ENCODE measurements at regions not wholly inside any gene's neighbourhood (a gene's known extent, or its start where the extent isn't known, plus 50 kb on each side); places are given as distances from the start of the nearest gene placed in this dataset.

GRCh38 chr4:11106759-11107158, 321.9 kb downstream of the HS3ST1 start:
- Histone ChIP-seq H3K4me2 (no peak overlapping the region), H2AFZ (no peak overlapping the region), H3K9me3 (ENCODE audit: insufficient read depth, low read depth) (no peaks in the 10 kb centered on the region), H3K27ac (no peak overlapping the region), H3K9me2 (ENCODE audit: insufficient read depth) (no peaks in the 10 kb centered on the region), H4K20me1 (ENCODE audit: insufficient read depth) (no peaks in the 10 kb centered on the region), H3F3A (ENCODE audit: insufficient read depth, low read depth) (no peaks in the 10 kb centered on the region), H3K27me3 (ENCODE audit: insufficient read depth, low read depth) (no peaks in the 10 kb centered on the region), H3K4me1 (replicated peaks; ENCODE audit: insufficient read depth) (no peaks in the 10 kb centered on the region), H3K36me3 (ENCODE audit: low read depth) (no peaks in the 10 kb centered on the region), H3K79me2 (ENCODE audit: low read depth) (no peaks in the 10 kb centered on the region), H3K4me3 (no peak overlapping the region)
- intact Hi-C loops (cut with micrococcal nuclease; ENCODE audit: unreplicated experiment), result no loop called here
- DNase-seq, result no peak
- no TSS peak for BruUV-seq (replicated peaks)
- no peak for TF ChIP-seq CTCF (conservative IDR thresholded peaks at IDR 0.05)
- TF ChIP-seq EZH2 (IDR thresholded peaks at IDR 0.05; ENCODE audit: low read depth), result no peak
- POLR2A ChIA-PET (ENCODE audit: unreplicated experiment), result no interaction called here
- CTCF ChIA-PET, result no interaction called here

- H4K20me1 ChIP-seq (ENCODE audit: insufficient read depth), result no peaks in the 10 kb centered on the region
- no peak overlapping the region for H3K27ac ChIP-seq
- TF ChIP-seq CTCF (conservative IDR thresholded peaks at IDR 0.05) (no peak), EZH2 (IDR thresholded peaks at IDR 0.05; ENCODE audit: low read depth) (no peak)
- POLR2A ChIA-PET (ENCODE audit: unreplicated experiment), result no interaction called here
- CTCF ChIA-PET, result no interaction called here
- DNase-seq, result no peak
- H3K4me2 ChIP-seq, result no peak overlapping the region
- H3K4me3 ChIP-seq, result no peak overlapping the region
- no TSS peak for BruUV-seq (replicated peaks)
- H3K9me3 ChIP-seq (ENCODE audit: insufficient read depth, low read depth), result no peaks in the 10 kb centered on the region
- no peaks in the 10 kb centered on the region for H3K36me3 ChIP-seq (ENCODE audit: low read depth)
- H2AFZ ChIP-seq, result no peak overlapping the region
- H3K27me3 ChIP-seq (ENCODE audit: insufficient read depth, low read depth), result no peaks in the 10 kb centered on the region
- intact Hi-C loops (cut with micrococcal nuclease; ENCODE audit: unreplicated experiment), result no loop called here
- H3F3A ChIP-seq (ENCODE audit: insufficient read depth, low read depth), result no peaks in the 10 kb centered on the region
- H3K79me2 ChIP-seq (ENCODE audit: low read depth), result no peaks in the 10 kb centered on the region
- H3K9me2 ChIP-seq (ENCODE audit: insufficient read depth), result no peaks in the 10 kb centered on the region
- no peaks in the 10 kb centered on the region for H3K4me1 ChIP-seq (replicated peaks; ENCODE audit: insufficient read depth)
Measured at GRCh38 chr4:11106190-11106589, 322.5 kb downstream of the HS3ST1 start.

GRCh38 chr4:11105715-11106114, 323.0 kb downstream of the HS3ST1 start:
- Histone ChIP-seq H3K9me2 (ENCODE audit: insufficient read depth) (no peaks in the 10 kb centered on the region), H3K27ac (no peak overlapping the region), H3K27me3 (ENCODE audit: insufficient read depth, low read depth) (no peaks in the 10 kb centered on the region), H2AFZ (no peak overlapping the region), H3K4me3 (no peak overlapping the region), H3K79me2 (ENCODE audit: low read depth) (no peaks in the 10 kb centered on the region), H3K4me2 (no peak overlapping the region), H4K20me1 (ENCODE audit: insufficient read depth) (no peaks in the 10 kb centered on the region), H3F3A (ENCODE audit: insufficient read depth, low read depth) (no peaks in the 10 kb centered on the region), H3K9me3 (ENCODE audit: insufficient read depth, low read depth) (no peaks in the 10 kb centered on the region), H3K36me3 (ENCODE audit: low read depth) (no peaks in the 10 kb centered on the region), H3K4me1 (replicated peaks; ENCODE audit: insufficient read depth) (no peaks in the 10 kb centered on the region)
- POLR2A ChIA-PET (ENCODE audit: unreplicated experiment), result no interaction called here
- CTCF ChIA-PET, result no interaction called here
- no peak for DNase-seq
- BruUV-seq (replicated peaks), result no TSS peak
- no peak for TF ChIP-seq CTCF (conservative IDR thresholded peaks at IDR 0.05)
- no peak for TF ChIP-seq EZH2 (IDR thresholded peaks at IDR 0.05; ENCODE audit: low read depth)
- intact Hi-C loops (cut with micrococcal nuclease; ENCODE audit: unreplicated experiment), result no loop called here
